PC-3 (cell line): ENCODE measurements at regions not wholly inside any gene's neighbourhood (a gene's known extent, or its start where the extent isn't known, plus 50 kb on each side); places are given as distances from the start of the nearest gene placed in this dataset.
"Not testable (repeated sequence)": the region's sequence is repeated elsewhere in the genome, so short reads cannot be mapped to it uniquely, and the experiment has no call there.

ENCODE experiments used
- ATAC-seq: fragments of 200-7000 bp; cut with Tn5 transposase; 2 replicates; pipeline ENCODE4 v1.9.1; 2020; ENCODE audit warnings: mild to moderate bottlenecking, moderate library complexity
- BruUV-seq: library from RNA; stranded (reverse); fragments of 400-500 nt; replicated peaks from 2 replicates; lab custom pipeline; 2021; lab: Mats Ljungman, UMichigan
- CTCF ChIA-PET: fragments of 300-600 bp; sonication (Branson Sonifier 250); formaldehyde crosslinking; loops from one replicate; lab custom pipeline; 2022; ENCODE audit warnings: antibody characterized with exemption; lab: Charles Lee
- POLR2A ChIA-PET: fragments of 300-600 bp; sonication (Branson Sonifier 250); formaldehyde crosslinking; loops from one replicate; lab custom pipeline; 2022; ENCODE audit warnings: antibody characterized with exemption; ENCODE audit not compliant: unreplicated experiment; lab: Charles Lee
- DNase-seq: peaks from one replicate; pipeline ENCODE4 v3.0.0-alpha.2; 2015
- H2AFZ ChIP-seq: fragments of 300-600 bp; sonication (generic); 2 replicates; pipeline ENCODE4 v1.6.0; 2016; ENCODE audit warnings: antibody characterized with exemption, low read length
- H3F3A ChIP-seq: fragments of 300-600 bp; sonication (generic); one replicate; pipeline ENCODE4 v1.6.0; 2017; ENCODE audit warnings: antibody characterized with exemption, low read length, control low read depth, mild to moderate bottlenecking; ENCODE audit not compliant: unreplicated experiment
- H3K27ac ChIP-seq: fragments of 300-600 bp; sonication (generic); 2 replicates; pipeline ENCODE4 v1.5.1; 2016; ENCODE audit warnings: mild to moderate bottlenecking, low read length
- H3K27me3 ChIP-seq: fragments of 300-600 bp; sonication (generic); 2 replicates; pipeline ENCODE4 v1.6.1; 2016; ENCODE audit warnings: low read length, mixed read lengths
- H3K36me3 ChIP-seq: fragments of 300-600 bp; sonication (generic); 2 replicates; pipeline ENCODE4 v1.6.1; 2016; ENCODE audit warnings: low read depth, mixed run types, low read length, mixed read lengths
- H3K4me1 ChIP-seq: fragments of 300-600 bp; sonication (generic); 2 replicates; pipeline ENCODE4 v1.5.1; 2016; ENCODE audit warnings: low read length; ENCODE audit not compliant: insufficient read depth
- H3K4me2 ChIP-seq: fragments of 300-600 bp; sonication (generic); 2 replicates; pipeline ENCODE4 v1.6.0; 2016; ENCODE audit warnings: low read length
- H3K4me3 ChIP-seq: fragments of 300-600 bp; sonication (generic); 2 replicates; pipeline ENCODE4 v1.5.1; 2016; ENCODE audit warnings: mild to moderate bottlenecking, low read length, mixed read lengths
- H3K79me2 ChIP-seq: fragments of 300-600 bp; sonication (generic); 2 replicates; pipeline ENCODE4 v1.6.1; 2017; ENCODE audit warnings: low read length, mixed read lengths
- H3K9ac ChIP-seq: fragments of 300-600 bp; sonication (generic); 2 replicates; pipeline ENCODE4 v1.6.0; 2016; ENCODE audit warnings: mild to moderate bottlenecking, low read length
- H3K9me2 ChIP-seq: fragments of 300-600 bp; sonication (generic); replicated peaks from 2 replicates; pipeline ENCODE4 v1.6.1; 2016; ENCODE audit warnings: mixed run types, low read length, mixed read lengths
- H3K9me3 ChIP-seq: fragments of 300-600 bp; sonication (generic); 2 replicates; pipeline ENCODE4 v1.6.1; 2016; ENCODE audit warnings: low read length, mixed read lengths
- H4K20me1 ChIP-seq: fragments of 300-600 bp; sonication (generic); 2 replicates; pipeline ENCODE4 v1.6.1; 2016; ENCODE audit warnings: low read length, mixed read lengths
- EZH2 ChIP-seq: fragments of 300-600 bp; sonication (generic); IDR thresholded peaks from one replicate; pipeline ENCODE4 v1.6.1; 2017; ENCODE audit warnings: antibody characterized with exemption, mild to moderate bottlenecking, low read length; ENCODE audit not compliant: unreplicated experiment
- EZH2phosphoT487 ChIP-seq: fragments of 300-600 bp; sonication (generic); IDR thresholded peaks from 2 replicates; pipeline ENCODE4 v1.6.1; 2018; ENCODE audit warnings: mild to moderate bottlenecking, antibody characterized with exemption, low read length, borderline replicate concordance
- intact Hi-C: fragments of 100-400 bp; cut with micrococcal nuclease; formaldehyde crosslinking; loops from 2 replicates; pipeline ENCODE4 v1.9.0; 2023
- TF ChIP-seq, protein P1 (sequence below): fragments of 300-600 bp; sonication (generic); conservative IDR thresholded peaks from 2 replicates; pipeline ENCODE4 v1.5.1; 2017; ENCODE audit warnings: antibody characterized with exemption, low read depth, mild to moderate bottlenecking, low read length

DNA sequence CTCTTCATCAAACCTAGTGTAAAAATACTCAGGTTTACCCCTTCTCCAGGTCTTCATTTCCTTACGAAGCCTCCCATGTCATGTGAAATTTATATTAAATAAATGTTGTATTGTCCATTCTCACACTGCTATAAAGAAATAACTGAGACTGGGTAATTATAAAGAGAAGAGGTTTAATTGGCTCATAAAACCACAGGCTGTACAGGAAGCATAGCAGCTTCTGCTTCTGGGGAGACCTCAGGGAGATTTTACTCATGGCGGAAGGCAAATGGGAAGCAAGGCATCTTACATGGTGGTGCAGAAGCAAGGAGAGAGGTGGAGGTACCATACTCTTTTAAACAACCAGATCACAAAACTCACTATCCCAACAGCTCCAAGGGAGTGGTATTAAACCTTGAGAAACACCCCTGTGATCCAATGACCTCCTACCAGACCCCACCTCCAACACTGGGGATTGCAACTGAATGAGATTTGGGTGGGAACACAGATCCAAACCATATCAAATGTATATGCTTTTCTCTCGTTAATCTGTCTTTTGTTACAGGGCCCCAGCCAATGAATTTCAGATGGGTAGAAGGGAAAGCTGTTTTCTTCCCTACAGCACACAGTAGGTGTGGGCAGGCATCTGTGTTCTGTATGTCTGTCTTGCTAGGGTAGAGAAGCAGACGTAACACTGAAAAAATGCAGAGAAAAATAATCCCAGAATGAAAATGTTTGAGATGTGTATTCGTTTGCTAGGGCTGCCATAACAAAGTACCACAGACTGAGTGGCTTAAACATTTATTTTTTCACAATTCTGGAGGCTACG, 88.0 kb upstream of the BTN3A2 start:
- CTCF ChIA-PET, result no interaction called here
- Histone ChIP-seq H3K4me2 (no peak overlapping the region), H3K4me1 (peaks cover 3% of the 10 kb centered on the region), H3F3A (no peaks in the 10 kb centered on the region), H3K9me3 (no peaks in the 10 kb centered on the region), H4K20me1 (no peaks in the 10 kb centered on the region), H3K9me2 (no peaks in the 10 kb centered on the region), H3K27ac (no peak overlapping the region), H3K4me3 (no peak overlapping the region), H3K36me3 (no peaks in the 10 kb centered on the region), H3K27me3 (no peaks in the 10 kb centered on the region), H2AFZ (no peak overlapping the region), H3K9ac (no peak overlapping the region), H3K79me2 (peaks cover 4% of the 10 kb centered on the region; the same call in 1 of the 2 replicates)
- no TSS peak for BruUV-seq
- POLR2A ChIA-PET, result interaction anchor here (0.9 kb wide), 1 partner anchor 9 kb away, joined by 3 read pairs; no protein-coding TSS in a partner anchor
- intact Hi-C loops, result no loop called here
- no peak for ATAC-seq
- DNase-seq, result no peak
- TF ChIP-seq, protein P1, sequence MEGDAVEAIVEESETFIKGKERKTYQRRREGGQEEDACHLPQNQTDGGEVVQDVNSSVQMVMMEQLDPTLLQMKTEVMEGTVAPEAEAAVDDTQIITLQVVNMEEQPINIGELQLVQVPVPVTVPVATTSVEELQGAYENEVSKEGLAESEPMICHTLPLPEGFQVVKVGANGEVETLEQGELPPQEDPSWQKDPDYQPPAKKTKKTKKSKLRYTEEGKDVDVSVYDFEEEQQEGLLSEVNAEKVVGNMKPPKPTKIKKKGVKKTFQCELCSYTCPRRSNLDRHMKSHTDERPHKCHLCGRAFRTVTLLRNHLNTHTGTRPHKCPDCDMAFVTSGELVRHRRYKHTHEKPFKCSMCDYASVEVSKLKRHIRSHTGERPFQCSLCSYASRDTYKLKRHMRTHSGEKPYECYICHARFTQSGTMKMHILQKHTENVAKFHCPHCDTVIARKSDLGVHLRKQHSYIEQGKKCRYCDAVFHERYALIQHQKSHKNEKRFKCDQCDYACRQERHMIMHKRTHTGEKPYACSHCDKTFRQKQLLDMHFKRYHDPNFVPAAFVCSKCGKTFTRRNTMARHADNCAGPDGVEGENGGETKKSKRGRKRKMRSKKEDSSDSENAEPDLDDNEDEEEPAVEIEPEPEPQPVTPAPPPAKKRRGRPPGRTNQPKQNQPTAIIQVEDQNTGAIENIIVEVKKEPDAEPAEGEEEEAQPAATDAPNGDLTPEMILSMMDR, result no peak
- TF ChIP-seq EZH2, result no peak
- TF ChIP-seq EZH2phosphoT487, result no peak

DNA sequence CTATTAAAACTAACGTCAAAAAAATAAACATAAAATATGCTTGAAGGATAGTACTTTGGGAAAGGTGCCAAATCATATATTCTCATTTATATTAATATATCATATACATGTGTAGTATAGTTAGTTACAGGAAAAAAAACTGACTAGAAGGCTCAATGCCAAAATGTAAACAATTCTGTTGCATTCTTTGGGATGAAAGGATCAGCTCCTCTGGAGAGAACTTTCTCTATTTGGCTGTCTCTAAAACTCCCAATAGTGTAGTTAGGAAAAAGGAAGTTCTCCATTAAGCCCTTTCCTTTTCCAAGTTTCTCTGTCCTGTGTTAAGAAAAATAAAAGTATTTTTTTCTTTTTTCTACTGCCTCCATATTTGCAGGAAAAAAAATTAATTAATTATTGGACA, 86.5 kb upstream of the BTN3A2 start:
- Histone ChIP-seq H3K27ac (no peak overlapping the region), H3K4me1 (peaks cover 18% of the 10 kb centered on the region), H3K79me2 (peaks cover 18% of the 10 kb centered on the region), H3K9ac (no peak overlapping the region), H4K20me1 (0 out of 2 replicates have a peak, but pooled peaks cover 4% of the 10 kb centered on the region), H2AFZ (no peak overlapping the region), H3K9me2 (no peaks in the 10 kb centered on the region), H3K27me3 (no peaks in the 10 kb centered on the region), H3K36me3 (no peaks in the 10 kb centered on the region), H3K9me3 (no peaks in the 10 kb centered on the region), H3K4me2 (no peak overlapping the region), H3F3A (no peaks in the 10 kb centered on the region), H3K4me3 (no peak overlapping the region)
- TF ChIP-seq, protein P1, result no peak
- TF ChIP-seq EZH2 (no peak), EZH2phosphoT487 (no peak)
- intact Hi-C loops, result no loop called here
- ATAC-seq, result no peak
- ChIA-PET CTCF (no interaction called here), POLR2A (interaction anchor here (0.6 kb wide), 1 partner anchor 922 kb away, joined by 15 read pairs; no protein-coding TSS in a partner anchor)
- BruUV-seq, result no TSS peak
- no peak for DNase-seq

DNA sequence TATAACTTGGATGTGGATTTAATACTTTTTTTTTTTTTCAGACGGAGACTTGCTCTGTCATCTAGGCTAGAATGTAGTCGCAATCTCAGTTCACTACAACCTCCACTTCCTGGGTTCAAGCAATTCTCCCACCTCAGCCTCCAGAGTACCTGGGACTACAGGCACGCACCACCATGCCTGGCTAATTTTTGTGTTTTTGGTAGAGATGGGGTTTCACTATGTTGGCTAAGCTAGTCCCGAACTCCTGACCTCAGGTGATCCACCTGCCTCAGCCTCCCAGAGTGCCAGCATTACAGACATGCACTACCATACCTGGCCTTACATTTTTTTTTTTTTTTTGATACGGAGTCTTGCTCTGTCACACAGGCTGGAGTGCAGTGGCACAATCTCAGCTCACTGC, 85.6 kb upstream of the BTN3A2 start:
- H3K27me3 ChIP-seq, H3K9me3 ChIP-seq, H3K4me3 ChIP-seq, H3K27ac ChIP-seq, H3K9ac ChIP-seq, POLR2A ChIA-PET, H3F3A ChIP-seq, CTCF ChIA-PET, DNase-seq, intact Hi-C loops, H3K4me2 ChIP-seq, H4K20me1 ChIP-seq, H2AFZ ChIP-seq, ATAC-seq, H3K36me3 ChIP-seq, H3K9me2 ChIP-seq, BruUV-seq: not testable (repeated sequence)
- peaks cover 27% of the 10 kb centered on the region for H3K79me2 ChIP-seq
- H3K4me1 ChIP-seq, result peaks cover 19% of the 10 kb centered on the region
